ENCODE measurements at regions not wholly inside any gene's neighbourhood (a gene's known extent, or its start where the extent isn't known, plus 50 kb on each side); places are given as distances from the start of the nearest gene placed in this dataset.

GRCh38 chr4:138426786-138427185 lies 184.6 kb upstream of the SLC7A11 start:
- no peak for DNase-seq

- DNase-seq: no peak
Measured at GRCh38 chr4:138420471-138420870, 178.3 kb upstream of the SLC7A11 start.

- no peak for DNase-seq
Measured at GRCh38 chr4:138414202-138414601, 172.1 kb upstream of the SLC7A11 start.

GRCh38 chr4:138413273-138413672 lies 171.1 kb upstream of the SLC7A11 start:
- DNase-seq: no peak

- no peak for DNase-seq
Measured at GRCh38 chr4:138412847-138413246, 170.7 kb upstream of the SLC7A11 start.

- DNase-seq: peak; percentile 2
Measured at GRCh38 chr4:138410266-138410665, 168.1 kb upstream of the SLC7A11 start.

- DNase-seq: no peak
Measured at GRCh38 chr4:138409670-138410069, 167.5 kb upstream of the SLC7A11 start.

- DNase-seq: no peak
Measured at GRCh38 chr4:138408758-138409157, 166.6 kb upstream of the SLC7A11 start.

- DNase-seq: no peak
Measured at GRCh38 chr4:138407329-138407728, 165.2 kb upstream of the SLC7A11 start.

- DNase-seq: no peak
Measured at GRCh38 chr4:138406876-138407275, 164.7 kb upstream of the SLC7A11 start.

GRCh38 chr4:138405934-138406567 lies 163.9 kb upstream of the SLC7A11 start:
- DNase-seq: no peak

GRCh38 chr4:138405466-138405891 lies 163.3 kb upstream of the SLC7A11 start:
- peak; percentile 9 for DNase-seq

GRCh38 chr4:138404801-138405200 lies 162.7 kb upstream of the SLC7A11 start:
- no peak for DNase-seq

- no peak for DNase-seq
Measured at GRCh38 chr4:138404251-138404650, 162.1 kb upstream of the SLC7A11 start.

GRCh38 chr4:138401334-138401733 lies 159.2 kb upstream of the SLC7A11 start:
- DNase-seq: no peak

GRCh38 chr4:138400543-138400942 lies 158.4 kb upstream of the SLC7A11 start:
- no peak for DNase-seq

GRCh38 chr4:138400066-138400465 lies 157.9 kb upstream of the SLC7A11 start:
- no peak for DNase-seq

- peak; percentile 30 for DNase-seq
Measured at GRCh38 chr4:138399081-138399480, 156.9 kb upstream of the SLC7A11 start.

- DNase-seq: peak; percentile 61
Measured at GRCh38 chr4:138398322-138398721, 156.2 kb upstream of the SLC7A11 start.

- no peak for DNase-seq
Measured at GRCh38 chr4:138393886-138394610, 151.9 kb upstream of the SLC7A11 start.

- no peak for DNase-seq
Measured at GRCh38 chr4:138392751-138393308, 150.7 kb upstream of the SLC7A11 start.

- DNase-seq: no peak
Measured at GRCh38 chr4:138389976-138390685, 148.0 kb upstream of the SLC7A11 start.

GRCh38 chr4:138374947-138375346 lies 132.8 kb upstream of the SLC7A11 start:
- no peak for DNase-seq

All from dermis blood vessel endothelial cell (primary cell).